ENCODE measurements at regions not wholly inside any gene's neighbourhood (a gene's known extent, or its start where the extent isn't known, plus 50 kb on each side); places are given as distances from the start of the nearest gene placed in this dataset.

DNA sequence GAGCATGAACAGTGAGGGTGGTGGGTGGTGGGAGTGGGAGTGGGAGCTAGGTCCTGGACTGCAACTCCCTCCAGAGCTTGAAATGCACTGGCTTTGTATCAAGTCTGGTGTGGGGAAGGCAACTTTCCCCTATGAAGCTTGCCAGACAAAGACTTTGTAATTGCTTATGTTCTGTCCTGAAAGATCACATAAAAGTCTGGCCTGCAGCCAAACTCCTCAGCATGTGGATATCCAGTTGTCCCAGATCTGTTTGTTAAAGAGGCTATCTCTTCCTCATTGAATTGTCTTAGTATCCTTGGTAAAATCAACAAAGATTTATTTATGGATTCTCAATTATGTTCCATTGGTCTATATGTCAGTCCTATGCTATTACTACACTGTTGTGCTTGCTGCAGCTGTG, 607.9 kb downstream of the GLUD2 start:
- TF ChIP-seq POLR2AphosphoS5 (IDR thresholded peaks at IDR 0.05; ENCODE audit: low read depth, low read length), result no peak
- TF ChIP-seq REST (IDR thresholded peaks at IDR 0.05; ENCODE audit: insufficient read depth in 1 of 2, low read depth in 2 of 2, low read length in 2 of 2), result no peak
- TF ChIP-seq FOXP2 (optimal IDR thresholded peaks at IDR 0.05; ENCODE audit: borderline replicate concordance, extremely low read depth, extremely low read length, insufficient read depth), result no peak
- TF ChIP-seq SIN3A (IDR thresholded peaks at IDR 0.05; ENCODE audit: borderline replicate concordance, insufficient read depth, low read length), result no peak
- TF ChIP-seq TAF1 (IDR thresholded peaks at IDR 0.05; ENCODE audit: borderline replicate concordance, insufficient read depth, low read length), result no peak

DNA sequence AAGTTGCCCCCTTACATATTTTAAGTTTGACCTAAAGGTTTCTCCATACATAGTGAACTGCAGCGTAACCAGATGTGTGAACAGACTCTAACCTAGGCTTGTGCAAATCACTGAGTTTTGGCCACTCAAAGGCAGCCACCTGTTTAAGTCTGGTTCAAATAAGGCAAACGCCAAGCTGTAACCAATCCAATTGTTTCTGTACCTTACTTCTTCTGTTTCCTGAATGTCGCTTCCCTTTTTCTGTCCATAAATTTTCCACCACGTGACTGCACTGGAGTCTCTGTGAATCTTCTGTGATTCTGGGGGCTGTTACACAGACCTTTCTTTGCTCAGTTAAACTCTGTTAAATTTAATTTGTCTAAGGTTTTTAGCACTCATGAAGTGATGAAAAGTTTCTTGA, 618.8 kb downstream of the GLUD2 start:
- TF ChIP-seq POLR2AphosphoS5 (IDR thresholded peaks at IDR 0.05; ENCODE audit: low read depth, low read length) (no peak), SIN3A (IDR thresholded peaks at IDR 0.05; ENCODE audit: borderline replicate concordance, insufficient read depth, low read length) (no peak), FOXP2 (optimal IDR thresholded peaks at IDR 0.05; ENCODE audit: borderline replicate concordance, extremely low read depth, extremely low read length, insufficient read depth) (no peak), TAF1 (IDR thresholded peaks at IDR 0.05; ENCODE audit: borderline replicate concordance, insufficient read depth, low read length) (no peak), REST (IDR thresholded peaks at IDR 0.05; ENCODE audit: insufficient read depth in 1 of 2, low read depth in 2 of 2, low read length in 2 of 2) (no peak)

DNA sequence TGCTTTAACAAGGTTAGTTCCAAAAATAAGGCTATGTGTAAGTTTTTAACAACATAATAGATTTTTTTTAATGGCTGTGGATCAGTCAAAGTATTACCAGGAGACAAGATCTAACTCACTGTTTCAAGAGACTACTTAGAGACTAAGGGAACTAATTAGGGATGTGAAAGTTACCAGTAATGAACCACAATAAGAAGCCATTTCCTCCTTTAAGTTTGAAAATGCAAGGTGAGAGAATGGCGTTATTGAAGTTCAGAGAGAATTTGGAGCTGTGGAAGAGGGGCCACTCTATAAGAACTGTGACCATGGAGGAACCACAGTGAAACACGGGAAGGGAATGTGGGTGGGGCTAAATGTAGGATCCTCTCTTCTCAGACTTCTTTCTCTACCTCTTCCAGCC, 624.2 kb downstream of the GLUD2 start:
- TF ChIP-seq SIN3A (IDR thresholded peaks at IDR 0.05; ENCODE audit: borderline replicate concordance, insufficient read depth, low read length), result no peak
- TF ChIP-seq FOXP2 (optimal IDR thresholded peaks at IDR 0.05; ENCODE audit: borderline replicate concordance, extremely low read depth, extremely low read length, insufficient read depth), result no peak
- TF ChIP-seq POLR2AphosphoS5 (IDR thresholded peaks at IDR 0.05; ENCODE audit: low read depth, low read length), result no peak
- no peak for TF ChIP-seq TAF1 (IDR thresholded peaks at IDR 0.05; ENCODE audit: borderline replicate concordance, insufficient read depth, low read length)
- no peak for TF ChIP-seq REST (IDR thresholded peaks at IDR 0.05; ENCODE audit: insufficient read depth in 1 of 2, low read depth in 2 of 2, low read length in 2 of 2)

DNA sequence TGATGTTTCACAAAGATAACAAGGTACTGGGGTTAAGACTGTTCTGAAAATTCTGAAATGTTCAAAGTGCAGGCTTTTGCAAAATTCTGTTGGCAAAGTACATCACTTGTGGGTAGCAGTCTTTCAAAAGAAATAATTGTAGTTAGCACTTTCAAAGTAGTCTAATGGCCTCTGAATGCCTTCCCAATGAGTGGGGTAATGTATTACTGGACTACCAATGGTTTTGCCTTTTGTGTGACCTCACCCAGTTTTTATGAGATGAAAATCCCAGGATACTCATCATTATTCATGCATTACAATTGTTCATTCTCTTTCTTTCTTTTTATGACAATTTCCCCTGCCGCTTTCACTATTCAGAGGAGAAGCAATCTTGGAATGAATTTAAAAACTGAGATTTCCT, 686.1 kb downstream of the GLUD2 start:
- no peak for TF ChIP-seq TAF1 (IDR thresholded peaks at IDR 0.05; ENCODE audit: borderline replicate concordance, insufficient read depth, low read length)
- TF ChIP-seq POLR2AphosphoS5 (IDR thresholded peaks at IDR 0.05; ENCODE audit: low read depth, low read length), result no peak
- no peak for TF ChIP-seq SIN3A (IDR thresholded peaks at IDR 0.05; ENCODE audit: borderline replicate concordance, insufficient read depth, low read length)

- no peak for TF ChIP-seq TAF1 (IDR thresholded peaks at IDR 0.05; ENCODE audit: borderline replicate concordance, insufficient read depth, low read length)
- TF ChIP-seq FOXP2 (optimal IDR thresholded peaks at IDR 0.05; ENCODE audit: borderline replicate concordance, extremely low read depth, extremely low read length, insufficient read depth), result no peak
- no peak for TF ChIP-seq POLR2AphosphoS5 (IDR thresholded peaks at IDR 0.05; ENCODE audit: low read depth, low read length)
- TF ChIP-seq SIN3A (IDR thresholded peaks at IDR 0.05; ENCODE audit: borderline replicate concordance, insufficient read depth, low read length), result no peak
- TF ChIP-seq REST (IDR thresholded peaks at IDR 0.05; ENCODE audit: insufficient read depth in 1 of 2, low read depth in 2 of 2, low read length in 2 of 2), result no peak
Observed at GRCh38 chrX:121746105-121746504, 698.7 kb downstream of the GLUD2 start.

All from PFSK-1 (cell line).